Islet precursor cell (in vitro differentiated cells): ENCODE measurements at regions not wholly inside any gene's neighbourhood (a gene's known extent, or its start where the extent isn't known, plus 50 kb on each side); places are given as distances from the start of the nearest gene placed in this dataset.

ENCODE experiments used
- DNase-seq: peaks from one replicate; pipeline ENCODE4 v3.0.0-alpha.2; 2018

- DNase-seq, result no peak
Measured at GRCh38 chr20:9981829-9982228, 53.0 kb upstream of the ANKEF1 start.

GRCh38 chr20:9978397-9979004 is 56.3 kb upstream of the ANKEF1 start:
- DNase-seq, result peak; percentile 65

DNA sequence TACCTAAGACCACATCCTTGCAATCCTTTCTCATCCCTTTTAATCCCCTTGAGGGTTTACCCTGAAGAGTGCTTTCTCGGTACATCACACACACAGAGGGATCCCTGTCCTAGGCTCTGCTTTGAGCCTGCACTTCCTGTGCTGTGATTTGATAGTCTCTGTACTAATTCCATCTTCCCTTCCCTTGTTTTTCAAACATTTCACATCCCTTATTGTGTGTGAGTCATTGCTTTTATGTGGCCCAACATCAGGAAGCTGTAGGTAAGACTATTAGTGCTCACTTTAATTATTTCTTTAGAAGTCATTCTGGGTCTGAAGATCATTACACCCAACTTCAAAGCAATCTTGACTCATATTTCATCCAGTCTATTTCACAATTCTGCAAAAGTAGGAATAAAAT is 57.2 kb upstream of the ANKEF1 start:
- no peak for DNase-seq

DNA sequence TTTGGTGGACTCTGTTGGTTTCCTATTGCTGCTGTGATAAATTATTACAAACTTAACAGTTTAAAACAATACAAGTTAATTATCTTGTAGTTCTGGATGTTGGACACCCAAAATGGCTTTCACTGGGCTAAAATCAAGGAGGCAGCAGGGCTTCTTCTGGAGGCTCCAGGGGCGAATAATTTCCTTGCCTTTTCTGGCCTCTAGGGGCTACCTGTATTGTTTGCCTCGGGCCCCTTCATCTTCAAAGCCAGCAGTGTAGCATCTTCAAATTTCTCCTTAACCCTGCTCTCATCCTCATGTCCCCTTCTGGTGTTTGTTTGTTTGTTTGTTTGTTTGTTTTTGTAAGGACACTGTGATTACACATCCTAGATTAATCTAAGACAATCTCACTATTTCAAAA is 60.5 kb upstream of the ANKEF1 start:
- DNase-seq, result no peak

DNA sequence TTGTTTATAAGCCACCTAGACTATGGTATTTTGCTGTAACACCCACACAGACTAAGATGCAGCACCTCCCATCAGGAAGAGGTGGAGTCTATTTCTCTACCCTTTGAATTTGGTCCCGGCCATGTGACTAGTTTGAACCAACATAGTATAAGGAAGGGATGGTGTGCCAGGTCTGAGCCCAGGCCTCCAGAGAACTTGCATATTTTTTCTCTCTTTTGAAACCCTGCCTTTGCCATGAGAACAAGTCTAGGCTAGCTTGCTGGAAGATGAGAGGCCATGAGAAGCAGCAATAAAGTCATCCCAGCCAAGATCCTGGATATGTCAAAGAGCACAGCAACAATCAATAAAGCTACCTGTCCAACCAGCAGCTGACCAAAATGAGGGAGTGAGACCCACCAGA is 63.0 kb upstream of the ANKEF1 start:
- DNase-seq, result no peak

GRCh38 chr20:9969626-9970025 is 65.2 kb upstream of the ANKEF1 start:
- no peak for DNase-seq

DNA sequence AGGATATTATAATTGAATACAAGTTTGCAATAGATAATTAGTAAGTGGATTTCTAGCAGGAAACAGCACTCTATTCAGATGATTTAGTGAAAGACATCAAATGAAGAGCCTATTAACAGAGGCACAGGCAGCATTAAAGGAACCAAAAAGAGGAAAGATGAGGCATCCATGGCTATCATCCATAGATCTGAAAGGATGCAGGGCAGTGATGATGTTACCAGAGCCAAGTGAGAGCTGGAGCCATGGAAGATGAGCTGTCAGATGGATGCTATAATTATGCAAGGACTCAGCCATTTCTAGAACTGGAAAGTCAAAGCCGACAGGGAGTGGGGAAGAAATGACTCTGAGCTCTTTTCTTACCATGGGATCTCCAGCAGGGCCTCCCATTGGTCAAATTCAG is 66.8 kb upstream of the ANKEF1 start:
- no peak for DNase-seq

GRCh38 chr20:9966966-9967365 is 67.8 kb upstream of the ANKEF1 start:
- DNase-seq, result no peak

DNA sequence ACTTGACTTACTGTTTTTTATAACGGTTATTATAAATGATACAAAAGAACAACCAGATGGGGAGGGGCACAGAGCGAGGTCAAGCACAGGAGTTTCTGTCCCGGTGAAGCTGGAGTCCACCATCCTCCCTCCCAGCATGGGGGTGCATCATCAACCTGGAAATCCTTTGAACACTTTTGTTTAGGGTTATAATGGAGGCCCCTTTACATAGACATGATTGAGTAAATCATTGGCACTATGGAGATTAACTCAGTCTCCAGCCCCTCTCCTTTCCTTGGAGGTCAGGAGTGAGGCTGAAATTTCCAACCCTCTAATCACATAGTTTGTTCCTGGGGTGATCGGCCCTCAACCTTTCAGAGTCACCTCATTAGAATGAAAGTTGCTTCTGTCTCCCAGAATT is 71.8 kb upstream of the ANKEF1 start:
- DNase-seq, result no peak

- no peak for DNase-seq
Measured at GRCh38 chr20:9958693-9959092, 76.1 kb upstream of the ANKEF1 start.

DNA sequence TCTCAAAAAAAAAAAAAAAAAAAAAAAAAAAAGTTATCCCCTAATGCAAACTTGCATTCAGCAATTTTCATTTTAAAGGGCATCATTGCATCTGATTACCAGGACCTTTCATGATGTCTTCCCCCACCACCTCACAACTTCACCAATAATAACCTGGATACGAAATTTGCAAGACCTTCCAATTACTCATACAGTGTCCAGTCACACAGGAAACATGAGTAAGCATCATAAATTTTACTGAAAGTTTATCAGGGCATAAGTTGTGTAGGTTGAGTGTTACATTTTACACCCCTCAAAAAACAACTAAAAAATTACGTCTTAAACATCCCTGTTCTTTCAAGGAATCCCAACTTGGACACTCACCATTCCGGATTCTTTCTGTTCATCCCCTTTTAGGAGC is 79.1 kb upstream of the ANKEF1 start:
- DNase-seq, result no peak

DNA sequence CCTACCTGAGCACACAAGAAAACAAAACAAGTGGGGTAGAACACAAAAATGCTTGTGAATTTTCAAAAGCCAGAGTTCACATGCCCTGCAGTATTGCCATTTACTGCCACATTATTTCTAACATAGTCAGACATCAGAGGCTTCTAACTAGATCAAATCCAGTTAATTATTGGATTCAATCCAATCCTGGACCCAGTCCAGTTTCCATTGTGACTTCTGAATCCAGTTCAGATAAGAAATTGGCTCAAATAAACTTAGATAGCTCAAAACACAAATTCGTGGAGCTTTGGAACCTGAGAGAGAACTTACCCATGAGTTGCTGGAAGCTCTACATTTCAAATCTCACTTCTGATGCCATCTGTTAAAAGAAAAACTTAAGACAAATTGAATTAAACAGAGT is 85.2 kb upstream of the ANKEF1 start:
- DNase-seq, result no peak

DNA sequence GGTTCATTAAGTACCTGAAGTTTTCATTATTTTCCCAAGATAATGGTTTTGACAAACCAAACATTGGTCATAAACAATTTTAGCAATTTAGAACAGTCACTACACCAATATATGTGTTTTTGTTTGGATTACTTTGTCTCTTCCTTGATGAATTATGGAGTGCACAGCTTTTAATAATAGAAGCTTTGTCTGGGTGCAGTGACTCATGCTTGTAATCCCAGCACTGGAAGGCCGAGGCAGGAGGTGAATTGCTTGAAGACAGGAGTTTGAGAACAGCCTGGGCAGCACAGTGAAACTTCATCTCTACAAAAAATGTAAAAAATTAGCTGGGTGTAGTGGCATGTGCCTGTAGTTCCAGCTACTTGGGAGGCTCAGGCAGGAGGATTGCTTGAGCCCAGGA is 89.4 kb upstream of the ANKEF1 start:
- peak; percentile 74 for DNase-seq

DNA sequence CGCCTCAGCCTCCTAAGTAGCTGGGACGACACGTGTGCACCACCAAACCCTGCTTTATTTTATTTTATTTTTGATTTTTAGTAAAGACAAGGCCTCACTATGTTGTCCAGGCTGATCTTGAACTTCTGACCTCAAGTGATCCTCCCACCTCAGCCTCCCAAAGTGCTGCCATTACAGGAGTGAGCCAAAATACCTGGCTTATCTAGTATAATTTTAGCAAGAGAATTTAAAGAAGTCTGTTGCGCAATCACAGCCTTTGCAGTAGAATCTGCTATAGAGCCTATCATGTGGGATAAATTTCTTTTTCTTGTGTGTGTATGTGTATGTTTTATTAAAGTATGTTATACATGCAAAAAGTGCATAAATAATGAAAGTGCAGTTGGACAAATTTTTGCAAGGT is 92.1 kb upstream of the ANKEF1 start:
- no peak for DNase-seq

DNA sequence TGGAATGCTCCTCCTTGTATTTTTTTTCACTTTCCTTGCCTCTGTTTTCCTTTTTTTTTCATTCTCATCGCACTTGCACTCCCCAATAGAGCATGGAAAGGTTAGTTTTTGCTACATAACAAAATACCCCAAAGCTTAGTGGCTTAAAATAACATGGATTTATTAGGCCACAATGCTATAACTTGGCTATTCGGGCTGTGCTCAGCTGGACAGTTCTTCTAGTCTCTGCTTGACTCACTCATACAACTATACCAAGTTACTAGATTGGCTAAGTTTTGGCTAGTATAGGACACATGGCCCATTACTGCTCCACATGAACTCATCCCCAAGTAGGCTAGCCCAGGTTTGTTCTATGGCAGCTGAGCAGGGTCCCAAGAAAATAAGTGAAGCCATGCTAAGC is 94.5 kb upstream of the ANKEF1 start:
- DNase-seq, result no peak

- no peak for DNase-seq
Measured at GRCh38 chr20:9939231-9939630, 95.6 kb upstream of the ANKEF1 start.

DNA sequence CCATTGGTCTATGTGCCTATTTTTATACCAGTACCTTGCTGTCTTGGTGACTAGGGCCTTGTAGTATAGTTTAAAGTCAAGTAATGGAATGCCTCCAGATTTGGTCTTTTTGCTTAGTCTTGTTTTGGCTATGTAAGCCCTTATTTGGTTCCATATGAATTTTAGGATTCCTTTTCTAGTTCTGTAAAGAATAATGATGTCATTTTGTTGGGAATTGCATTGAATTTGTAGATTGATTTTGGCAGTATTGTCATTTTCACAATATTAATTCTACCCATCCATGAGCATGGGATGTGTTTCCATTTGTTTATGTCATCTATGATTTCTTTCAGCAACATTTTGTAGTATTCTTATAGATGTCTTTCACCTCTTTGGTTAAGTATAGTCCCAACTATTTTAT is 96.4 kb upstream of the PAK5 start:
- DNase-seq, result no peak

- DNase-seq, result no peak
Measured at GRCh38 chr20:9930142-9930541, 91.3 kb upstream of the PAK5 start.

DNA sequence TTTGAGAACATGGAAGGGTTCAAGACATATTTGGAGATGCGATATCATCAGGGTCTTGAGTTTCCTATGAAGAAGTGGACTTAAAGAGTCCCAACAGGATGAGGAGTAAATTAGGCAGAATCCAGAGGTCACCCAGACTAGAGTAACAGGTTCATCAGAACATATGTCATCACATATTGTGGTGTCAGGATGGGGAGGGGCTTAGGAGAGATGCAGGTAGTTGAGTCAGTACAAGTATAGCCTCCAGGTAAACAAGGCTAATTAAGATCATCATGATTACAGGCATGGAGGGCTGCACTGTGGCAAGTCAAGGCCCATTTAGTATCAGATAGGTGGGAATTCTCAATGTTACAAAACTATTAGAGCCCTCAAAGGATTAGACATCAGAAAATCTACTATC is 90.1 kb upstream of the PAK5 start:
- no peak for DNase-seq

- no peak for DNase-seq
Measured at GRCh38 chr20:9928281-9928737, 89.4 kb upstream of the PAK5 start.

- DNase-seq, result no peak
Measured at GRCh38 chr20:9927224-9927623, 88.3 kb upstream of the PAK5 start.

- no peak for DNase-seq
Measured at GRCh38 chr20:9926476-9926875, 87.6 kb upstream of the PAK5 start.

GRCh38 chr20:9926007-9926406 is 87.1 kb upstream of the PAK5 start:
- no peak for DNase-seq

DNA sequence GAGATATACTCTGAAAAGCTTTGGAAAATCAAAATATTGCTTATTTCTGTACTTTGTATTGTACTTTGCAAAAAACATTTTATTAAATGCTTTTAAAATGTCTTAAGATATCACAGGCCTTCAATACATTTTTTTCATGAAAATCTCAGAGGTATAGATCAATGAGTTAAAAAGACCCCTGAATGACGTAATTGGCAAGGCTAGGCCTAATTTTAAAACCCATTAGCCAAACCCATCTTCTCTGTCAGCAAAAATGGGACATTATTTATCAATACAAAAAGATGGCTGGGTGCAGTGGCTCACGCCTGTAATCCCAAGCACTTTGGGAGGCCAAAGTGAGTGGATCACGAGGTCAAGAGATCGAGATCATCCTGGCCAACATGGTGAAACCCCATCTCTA is 84.8 kb upstream of the PAK5 start:
- DNase-seq, result no peak

- DNase-seq, result no peak
Measured at GRCh38 chr20:9920866-9921265, 82.0 kb upstream of the PAK5 start.
